ENCODE measurements at regions not wholly inside any gene's neighbourhood (a gene's known extent, or its start where the extent isn't known, plus 50 kb on each side); places are given as distances from the start of the nearest gene placed in this dataset.
A peak's percentile ranks its signal among the peaks of the same experiment; 100 is the strongest.

GRCh38 chr12:33061844-33062243 lies 165.3 kb upstream of the PKP2 start:
- no peak for DNase-seq (ENCODE audit: low read depth in 1 of 2, low spot score in 1 of 2)
- ChIA-PET CTCF (no interaction called here), POLR2A (no interaction called here)
- TF ChIP-seq RARB (CRISPR knock-in tag; IDR thresholded peaks at IDR 0.05) (no peak), MAFK (IDR thresholded peaks at IDR 0.05; ENCODE audit: partially characterized antibody) (peak; percentile 54)
- ATAC-seq: no peak
- H3K27ac ChIP-seq: no peak overlapping the region
- H3K4me2 ChIP-seq: no peak overlapping the region
- no peaks in the 10 kb centered on the region for H3K9me3 ChIP-seq
- H3K4me1 ChIP-seq: no peaks in the 10 kb centered on the region
- no peak for FAIRE-seq
- no peak overlapping the region for H3K4me3 ChIP-seq

- Histone ChIP-seq H3K4me2 (no peak overlapping the region), H3K4me3 (no peak overlapping the region), H3K27ac (no peak overlapping the region), H3K4me1 (no peaks in the 10 kb centered on the region), H3K9me3 (no peaks in the 10 kb centered on the region)
- DNase-seq (ENCODE audit: low read depth in 1 of 2, low spot score in 1 of 2) (no peak), ATAC-seq (no peak), FAIRE-seq (no peak)
- CTCF ChIA-PET: no interaction called here
- no peak for TF ChIP-seq CEBPB (IDR thresholded peaks at IDR 0.05)
- TF ChIP-seq CHD2 (IDR thresholded peaks at IDR 0.05; ENCODE audit: low read length, partially characterized antibody): no peak
- TF ChIP-seq RAD21 (conservative IDR thresholded peaks at IDR 0.05 in 1 of 2, IDR thresholded peaks at IDR 0.05 in 1 of 2): no peak
- TF ChIP-seq ZFP36 (IDR thresholded peaks at IDR 0.05; ENCODE audit: borderline replicate concordance, partially characterized antibody): no peak
- TF ChIP-seq HOXB5 (CRISPR knock-in tag; IDR thresholded peaks at IDR 0.05): no peak
- no peak for TF ChIP-seq NPAS2 (CRISPR knock-in tag; IDR thresholded peaks at IDR 0.05; ENCODE audit: borderline replicate concordance)
- TF ChIP-seq PHF8 (IDR thresholded peaks at IDR 0.05; ENCODE audit: borderline replicate concordance, low read depth): no peak
- TF ChIP-seq TFCP2L1 (CRISPR knock-in tag; IDR thresholded peaks at IDR 0.05): no peak
- TF ChIP-seq RARB (CRISPR knock-in tag; IDR thresholded peaks at IDR 0.05): no peak
- TF ChIP-seq ZNF302 (CRISPR knock-in tag; IDR thresholded peaks at IDR 0.05): no peak
- TF ChIP-seq MAFK (IDR thresholded peaks at IDR 0.05; ENCODE audit: partially characterized antibody): no peak
- no peak for TF ChIP-seq JUNB (IDR thresholded peaks at IDR 0.05)
- no peak for TF ChIP-seq MYC (IDR thresholded peaks at IDR 0.05; ENCODE audit: borderline replicate concordance, low read length)
- no peak for TF ChIP-seq NFE2L2 (conservative IDR thresholded peaks at IDR 0.05; ENCODE audit: low read length)
- POLR2A ChIA-PET: no interaction called here
- WGBS (ENCODE audit: missing lambda C conversion rate): 30% methylated on average over 3 of the region's 3 CpGs
These were observed 157.8 kb upstream of the PKP2 start for GRCh38 chr12:33054371-33054770.

GRCh38 chr12:33052141-33053051 lies 155.8 kb upstream of the PKP2 start:
- H3K4me2 ChIP-seq: no peak overlapping the region
- no peaks in the 10 kb centered on the region for H3K9me3 ChIP-seq
- POLR2A ChIA-PET: no interaction called here
- no peak for ATAC-seq
- DNase-seq (ENCODE audit: low read depth in 1 of 2, low spot score in 1 of 2): no peak
- no peak for FAIRE-seq
- CTCF ChIA-PET: no interaction called here
- TF ChIP-seq ZFP36 (IDR thresholded peaks at IDR 0.05; ENCODE audit: borderline replicate concordance, partially characterized antibody) (no peak), MAX (IDR thresholded peaks at IDR 0.05) (no peak)
- no peak overlapping the region for H3K4me3 ChIP-seq
- no peak overlapping the region for H3K27ac ChIP-seq
- no peaks in the 10 kb centered on the region for H3K4me1 ChIP-seq
- 25% methylated on average over 20 of the region's 41 CpGs for WGBS (ENCODE audit: missing lambda C conversion rate)

GRCh38 chr12:33047666-33048065 lies 151.1 kb upstream of the PKP2 start:
- ATAC-seq (no peak), DNase-seq (ENCODE audit: low read depth in 1 of 2, low spot score in 1 of 2) (no peak), FAIRE-seq (no peak)
- ChIA-PET POLR2A (no interaction called here), CTCF (no interaction called here)
- Histone ChIP-seq H3K4me2 (no peak overlapping the region), H3K4me3 (no peak overlapping the region), H3K9me3 (no peaks in the 10 kb centered on the region), H3K27ac (no peak overlapping the region), H3K4me1 (no peaks in the 10 kb centered on the region)
- 18% methylated on average over 4 of the region's 4 CpGs for WGBS (ENCODE audit: missing lambda C conversion rate)
- TF ChIP-seq HDAC2 (IDR thresholded peaks at IDR 0.05): no peak
- TF ChIP-seq TFCP2L1 (CRISPR knock-in tag; IDR thresholded peaks at IDR 0.05): no peak
- no peak for TF ChIP-seq HOXA7 (CRISPR knock-in tag; IDR thresholded peaks at IDR 0.05)
- TF ChIP-seq USF2 (IDR thresholded peaks at IDR 0.05): no peak
- no peak for TF ChIP-seq E2F6 (IDR thresholded peaks at IDR 0.05; ENCODE audit: borderline replicate concordance, low read depth)
- TF ChIP-seq JUNB (IDR thresholded peaks at IDR 0.05): no peak
- TF ChIP-seq MAFK (IDR thresholded peaks at IDR 0.05; ENCODE audit: partially characterized antibody): no peak
- no peak for TF ChIP-seq EHMT2 (IDR thresholded peaks at IDR 0.05; ENCODE audit: low read depth)
- TF ChIP-seq HMGXB4 (CRISPR knock-in tag; IDR thresholded peaks at IDR 0.05; ENCODE audit: borderline replicate concordance): no peak
- TF ChIP-seq TP53 (CRISPR knock-in tag; IDR thresholded peaks at IDR 0.05): no peak
- no peak for TF ChIP-seq CHD4 (IDR thresholded peaks at IDR 0.05; ENCODE audit: borderline replicate concordance)
- TF ChIP-seq RFX5 (IDR thresholded peaks at IDR 0.05): no peak
- no peak for TF ChIP-seq NPAS2 (CRISPR knock-in tag; IDR thresholded peaks at IDR 0.05; ENCODE audit: borderline replicate concordance)
- no peak for TF ChIP-seq PBX3 (IDR thresholded peaks at IDR 0.05)
- TF ChIP-seq KDM1A (IDR thresholded peaks at IDR 0.05; ENCODE audit: low read depth): no peak
